ENCODE measurements at regions not wholly inside any gene's neighbourhood (a gene's known extent, or its start where the extent isn't known, plus 50 kb on each side); places are given as distances from the start of the nearest gene placed in this dataset.

DNA sequence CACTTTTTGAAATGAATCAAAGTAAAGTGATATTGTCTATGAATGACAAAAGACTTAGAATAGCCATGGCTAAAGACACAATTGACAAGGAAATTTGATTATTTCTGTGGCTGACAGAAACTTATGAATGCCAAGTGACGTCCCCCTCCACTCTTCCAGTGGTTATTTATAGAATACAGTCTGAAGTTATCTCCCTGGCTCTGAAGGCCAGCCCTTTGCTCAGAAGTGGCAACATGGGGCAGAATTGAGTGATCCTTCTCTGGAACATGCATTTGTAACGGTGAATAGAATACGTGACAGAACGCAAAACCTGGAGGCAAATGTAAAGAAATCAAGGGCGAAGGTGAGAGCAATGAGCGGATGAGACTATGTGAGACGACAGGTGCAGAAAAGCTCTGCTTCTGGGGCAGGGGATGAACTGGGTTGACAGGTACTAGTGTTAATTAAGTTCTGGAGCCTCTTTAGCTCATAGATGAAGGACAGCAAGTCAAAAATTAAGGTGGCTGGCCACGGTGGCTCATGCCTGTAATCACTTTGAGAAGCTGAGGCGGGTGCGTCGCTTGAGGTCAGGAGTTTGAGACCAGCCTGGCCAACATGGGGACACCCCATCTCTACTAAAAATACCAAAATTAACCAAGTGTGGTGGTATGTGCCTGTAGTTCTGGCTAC is 585.7 kb upstream of the B3GAT1 start:
- Histone ChIP-seq H3K79me1 (ENCODE audit: insufficient read depth, low read depth, low read length, poor library complexity, severe bottlenecking) (no peaks in the 10 kb centered on the region), H2AFZ (ENCODE audit: low read length) (no peak overlapping the region), H2BK20ac (ENCODE audit: low read depth, low read length, poor library complexity, severe bottlenecking) (no peak overlapping the region), H2BK120ac (ENCODE audit: low read depth, low read length, poor library complexity, severe bottlenecking) (no peak overlapping the region), H3K79me2 (ENCODE audit: insufficient read depth, low read length) (no peaks in the 10 kb centered on the region), H3K23ac (ENCODE audit: insufficient read length, low read depth, low read length) (no peak overlapping the region), H4K91ac (ENCODE audit: insufficient read length, low read depth, low read length) (no peak overlapping the region), H4K8ac (replicated peaks; ENCODE audit: insufficient read length, low read depth, low read length) (no peak overlapping the region), H3K4ac (ENCODE audit: low read depth, low read length) (no peak overlapping the region), H3K4me1 (ENCODE audit: insufficient read depth, low read length) (peaks cover 8% of the 10 kb centered on the region), H2AK5ac (ENCODE audit: insufficient read length, low read length) (no peak overlapping the region), H3K14ac (ENCODE audit: insufficient read depth, low read length) (no peak overlapping the region), H4K5ac (ENCODE audit: insufficient read length, low read depth, low read length) (no peak overlapping the region), H3K56ac (ENCODE audit: insufficient read length, low read depth, low read length) (no peak overlapping the region), H3K27me3 (ENCODE audit: insufficient read depth, low read length) (no peaks in the 10 kb centered on the region), H3K18ac (ENCODE audit: insufficient read length, low read depth, low read length) (no peak overlapping the region), H3K4me2 (ENCODE audit: insufficient read depth, insufficient read length, low read length) (no peak overlapping the region), H2BK15ac (ENCODE audit: low read depth, low read length) (no peak overlapping the region), H4K20me1 (ENCODE audit: control insufficient read depth, insufficient read depth, insufficient read length) (no peaks in the 10 kb centered on the region), H2BK12ac (ENCODE audit: insufficient read length, low read depth, low read length) (no peak overlapping the region), H3K23me2 (ENCODE audit: insufficient read length, low read depth, low read length, poor library complexity, severe bottlenecking) (no peaks in the 10 kb centered on the region), H2BK5ac (ENCODE audit: insufficient read length, low read length) (no peak overlapping the region), H3K9me3 (ENCODE audit: control insufficient read depth, low read depth, low read length) (no peaks in the 10 kb centered on the region), H3T11ph (ENCODE audit: low read length) (no peak overlapping the region), H3K9ac (ENCODE audit: extremely low read depth, insufficient read length, low read length) (no peak overlapping the region), H3K27ac (ENCODE audit: insufficient read length, low read depth, low read length) (no peak overlapping the region)
- DNase-seq, result no peak
- Mint-ChIP-seq H3K9me3 (peaks cover 0 to 6% of the 10 kb centered on the region in 2 experiments; a peak in 1 of 5 replicates), H3K27ac (0 out of 7 replicates have a peak overlapping the region, but pooled peaks of 1 of the 3 experiments have one; percentile 2), H3K27me3 (ENCODE audit: low read depth) (no peaks in the 10 kb centered on the region; the same call in 1 of the 2 replicates), H3K36me3 (ENCODE audit: insufficient read depth in 1 of 3, low read depth in 3 of 3) (no peaks in the 10 kb centered on the region; a peak in 1 of 7 replicates), H3K4me3 (no peak overlapping the region), H3K4me1 (peaks cover 55 to 61% of the 10 kb centered on the region in 2 experiments)
- TF ChIP-seq, protein P1, sequence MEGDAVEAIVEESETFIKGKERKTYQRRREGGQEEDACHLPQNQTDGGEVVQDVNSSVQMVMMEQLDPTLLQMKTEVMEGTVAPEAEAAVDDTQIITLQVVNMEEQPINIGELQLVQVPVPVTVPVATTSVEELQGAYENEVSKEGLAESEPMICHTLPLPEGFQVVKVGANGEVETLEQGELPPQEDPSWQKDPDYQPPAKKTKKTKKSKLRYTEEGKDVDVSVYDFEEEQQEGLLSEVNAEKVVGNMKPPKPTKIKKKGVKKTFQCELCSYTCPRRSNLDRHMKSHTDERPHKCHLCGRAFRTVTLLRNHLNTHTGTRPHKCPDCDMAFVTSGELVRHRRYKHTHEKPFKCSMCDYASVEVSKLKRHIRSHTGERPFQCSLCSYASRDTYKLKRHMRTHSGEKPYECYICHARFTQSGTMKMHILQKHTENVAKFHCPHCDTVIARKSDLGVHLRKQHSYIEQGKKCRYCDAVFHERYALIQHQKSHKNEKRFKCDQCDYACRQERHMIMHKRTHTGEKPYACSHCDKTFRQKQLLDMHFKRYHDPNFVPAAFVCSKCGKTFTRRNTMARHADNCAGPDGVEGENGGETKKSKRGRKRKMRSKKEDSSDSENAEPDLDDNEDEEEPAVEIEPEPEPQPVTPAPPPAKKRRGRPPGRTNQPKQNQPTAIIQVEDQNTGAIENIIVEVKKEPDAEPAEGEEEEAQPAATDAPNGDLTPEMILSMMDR (conservative IDR thresholded peaks at IDR 0.05), result no peak
- WGBS (ENCODE audit: extremely low coverage, insufficient read length, low lambda C conversion rate), result no CpG with 5 or more reads among the region's 11 CpGs
